SK-N-SH (cell line): ENCODE measurements at regions not wholly inside any gene's neighbourhood (a gene's known extent, or its start where the extent isn't known, plus 50 kb on each side); places are given as distances from the start of the nearest gene placed in this dataset.

Experiments
- CTCF ChIA-PET: fragments of 300-600, 350-600 bp; formaldehyde crosslinking; extraction: SDS; loops from one replicate; lab custom pipeline; 2021; lab: Yijun Ruan, JAX
- POLR2A ChIA-PET: fragments of 350-600 bp; sonication (Branson Sonifier 250); formaldehyde crosslinking; extraction: SDS; loops from one replicate; lab custom pipeline; 2020; ENCODE audit warnings: antibody characterized with exemption, inconsistent platforms; lab: Yijun Ruan, JAX
- DNase-seq: peaks from one replicate; pipeline ENCODE4 v3.0.0; 2012
- H2AFZ ChIP-seq: fragments of 200-600 bp; sonication (generic); 2 replicates; pipeline ENCODE4 v1.8.1; 2016; ENCODE audit warnings: antibody characterized with exemption, mild to moderate bottlenecking, low read depth
- H3F3A ChIP-seq: fragments of 200-600 bp; sonication (generic); replicated peaks from 2 replicates; pipeline ENCODE3; 2016; ENCODE audit warnings: antibody characterized with exemption, mild to moderate bottlenecking; ENCODE audit not compliant: insufficient read depth
- H3K27ac ChIP-seq, 2 experiments: fragments of 200-500 bp in 1 of 2; fragments of 200-600 bp in 1 of 2; sonication (Bioruptor generic) in 1 of 2; sonication (generic), shearing (Covaris generic) in 1 of 2; 2 replicates each; pipeline versions ENCODE4 v1.5.1 to v1.6.1; 2014 to 2016; ENCODE audit warnings: low read depth in 2 of 2, inconsistent platforms in 1 of 2, low read length in 1 of 2, mild to moderate bottlenecking in 1 of 2, mixed read lengths in 1 of 2
- H3K27me3 ChIP-seq: fragments of 200-600 bp; sonication (generic), shearing (Covaris generic); 2 replicates; pipeline ENCODE4 v1.6.1; 2016; ENCODE audit warnings: mixed run types; ENCODE audit not compliant: insufficient read depth
- H3K36me3 ChIP-seq, 2 experiments: fragments of 200-500 bp in 1 of 2; fragments of 200-600 bp in 1 of 2; sonication (Bioruptor generic) in 1 of 2; sonication (generic) in 1 of 2; replicated peaks in 1 of 2; 2 replicates each; pipeline versions ENCODE3 to v1.5.1; 2014 to 2016; ENCODE audit warnings: low read length in 1 of 2, mild to moderate bottlenecking in 1 of 2; ENCODE audit not compliant: insufficient read depth in 2 of 2, control insufficient read depth in 1 of 2
- H3K4me1 ChIP-seq, 2 experiments: fragments of 200-500 bp in 1 of 2; fragments of 200-600 bp in 1 of 2; sonication (Bioruptor generic) in 1 of 2; sonication (generic), shearing (Covaris generic) in 1 of 2; 2 replicates each; pipeline versions ENCODE4 v1.5.1 to v1.6.1; 2014 to 2016; ENCODE audit warnings: low read depth in 1 of 2, low read length in 1 of 2, mixed run types in 1 of 2; ENCODE audit not compliant: insufficient read depth in 2 of 2, control insufficient read depth in 1 of 2
- H3K4me2 ChIP-seq: fragments of 200-600 bp; sonication (generic), shearing (Covaris generic); 2 replicates; pipeline ENCODE4 v1.6.1; 2017; ENCODE audit warnings: mixed run types
- H3K4me3 ChIP-seq, 2 experiments: fragments of 200-500 bp in 1 of 2; fragments of 200-600 bp in 1 of 2; sonication (Bioruptor generic) in 1 of 2; sonication (generic), shearing (Covaris generic) in 1 of 2; 2 replicates each; pipeline versions ENCODE4 v1.5.1 to v1.8.1; 2014 to 2016; ENCODE audit warnings: low read depth in 2 of 2, inconsistent platforms in 1 of 2, low read length in 1 of 2, mild to moderate bottlenecking in 1 of 2, mixed read lengths in 1 of 2, moderate library complexity in 1 of 2
- H3K79me2 ChIP-seq: fragments of 200-600 bp; sonication (generic); 2 replicates; pipeline ENCODE4 v1.8.1; 2017; ENCODE audit warnings: mild to moderate bottlenecking; ENCODE audit not compliant: insufficient read depth
- H3K9ac ChIP-seq: fragments of 200-600 bp; sonication (generic); 2 replicates; pipeline ENCODE4 v1.6.1; 2017; ENCODE audit warnings: mixed run types
- H3K9me2 ChIP-seq: fragments of 200-600 bp; sonication (generic); 2 replicates; pipeline ENCODE4 v1.6.1; 2017; ENCODE audit warnings: mixed run types
- H3K9me3 ChIP-seq: fragments of 200-600 bp; sonication (generic); 2 replicates; pipeline ENCODE4 v1.6.1; 2017; ENCODE audit warnings: mixed run types, mild to moderate bottlenecking, moderate library complexity
- H4K20me1 ChIP-seq: fragments of 200-600 bp; sonication (generic); 2 replicates; pipeline ENCODE4 v1.6.1; 2017; ENCODE audit warnings: mild to moderate bottlenecking, mixed run types; ENCODE audit not compliant: insufficient read depth
- CHD2 ChIP-seq: fragments of 150-350 bp; IDR thresholded peaks from 2 replicates; pipeline ENCODE4 v1.6.1; 2018; ENCODE audit warnings: low read length; ENCODE audit not compliant: partially characterized antibody
- EP300 ChIP-seq, 2 experiments: IDR thresholded peaks; 2 replicates each; pipeline versions ENCODE4 v1.4.0 to v1.6.1; 2012; ENCODE audit warnings: borderline replicate concordance in 1 of 2, low read depth in 1 of 2, low read length in 1 of 2
- FOSL2 ChIP-seq: IDR thresholded peaks from 2 replicates; pipeline ENCODE4 v1.4.0; 2012; ENCODE audit warnings: low read depth, mild to moderate bottlenecking, moderate library complexity, borderline replicate concordance
- MXI1 ChIP-seq: IDR thresholded peaks from 2 replicates; pipeline ENCODE4 v1.6.1; 2012; ENCODE audit warnings: mild to moderate bottlenecking, low read depth, low read length, improper control_type of control experiment
- POLR2AphosphoS5 ChIP-seq: IDR thresholded peaks from 2 replicates; pipeline ENCODE4 v1.6.1; 2012; ENCODE audit warnings: low read depth, low read length
- RAD21 ChIP-seq: IDR thresholded peaks from 2 replicates; pipeline ENCODE4 v1.6.1; 2012; ENCODE audit warnings: mild to moderate bottlenecking, low read length
- RCOR1 ChIP-seq: fragments of 150-350 bp; IDR thresholded peaks from 2 replicates; pipeline ENCODE4 v1.6.1; 2017; ENCODE audit warnings: antibody characterized with exemption, low read length
- RFX5 ChIP-seq: IDR thresholded peaks from 2 replicates; pipeline ENCODE4 v1.6.1; 2012; ENCODE audit warnings: mild to moderate bottlenecking, improper control_type of control experiment, low read length
- SMC3 ChIP-seq: IDR thresholded peaks from 2 replicates; pipeline ENCODE4 v1.6.1; 2012; ENCODE audit warnings: low read depth, low read length, improper control_type of control experiment
- TAF1 ChIP-seq: IDR thresholded peaks from 2 replicates; pipeline ENCODE4 v1.6.1; 2012; ENCODE audit warnings: low read depth, mild to moderate bottlenecking, low read length, moderate library complexity, borderline replicate concordance
- WGBS: methylation state at CpG from one replicate; pipeline ENCODE4 v1.1.6; 2017; ENCODE audit warnings: low lambda C conversion rate; 5-methylcytosine and 5-hydroxymethylcytosine counted together
- TF ChIP-seq, protein P1 (sequence below): IDR thresholded peaks from 2 replicates; pipeline ENCODE4 v1.4.0; 2012; ENCODE audit warnings: low read depth, borderline replicate concordance
- TF ChIP-seq, protein P2 (sequence below): IDR thresholded peaks from 2 replicates; pipeline ENCODE4 v1.4.0; 2012; ENCODE audit warnings: low read depth
- TF ChIP-seq, protein P3 (sequence below): fragments of 150-350 bp; IDR thresholded peaks from 2 replicates; pipeline ENCODE4 v1.6.1; 2017; ENCODE audit warnings: antibody characterized with exemption, low read length, low read depth, borderline replicate concordance
- TF ChIP-seq, protein P4 (sequence below): IDR thresholded peaks from 2 replicates; pipeline ENCODE4 v1.4.0; 2012; ENCODE audit warnings: low read depth, borderline replicate concordance

DNA sequence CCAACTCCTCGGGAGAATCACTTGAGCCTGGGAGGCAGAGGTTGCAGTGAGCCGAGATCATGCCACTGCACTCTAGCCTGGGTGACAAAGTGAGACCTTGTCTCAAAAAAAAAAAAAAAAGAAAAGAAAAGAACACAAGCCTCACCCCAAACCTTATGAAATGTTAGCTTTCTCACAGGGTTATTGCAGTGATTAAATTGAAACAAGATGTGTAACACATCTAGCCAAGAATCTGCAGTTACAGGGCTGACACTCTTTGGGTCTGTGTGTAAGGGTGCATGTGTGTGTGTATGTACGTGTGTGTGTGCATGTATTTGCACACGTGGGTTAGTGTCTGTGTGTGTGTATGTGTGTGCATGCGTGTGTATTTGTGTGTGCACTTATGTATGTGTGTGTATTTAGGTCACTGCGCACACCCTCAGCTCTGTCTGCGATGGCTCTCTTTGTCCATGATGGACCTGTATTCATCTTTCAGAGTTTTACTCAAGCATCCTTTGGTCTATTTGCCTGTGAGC, 336.3 kb downstream of the UQCRFS1 start:
- H3K27ac ChIP-seq: no peak overlapping the region
- no peaks in the 10 kb centered on the region for H3K9me2 ChIP-seq
- no peaks in the 10 kb centered on the region for H3K36me3 ChIP-seq
- CTCF ChIA-PET: interaction anchor here (3.9 kb wide), 1 partner anchor 410 kb away, joined by 25 read pairs; no protein-coding TSS in a partner anchor
- no peaks in the 10 kb centered on the region for H3F3A ChIP-seq
- no peaks in the 10 kb centered on the region for H3K9me3 ChIP-seq
- H3K4me2 ChIP-seq: no peak overlapping the region
- POLR2A ChIA-PET: no interaction called here
- TF ChIP-seq, protein P1, sequence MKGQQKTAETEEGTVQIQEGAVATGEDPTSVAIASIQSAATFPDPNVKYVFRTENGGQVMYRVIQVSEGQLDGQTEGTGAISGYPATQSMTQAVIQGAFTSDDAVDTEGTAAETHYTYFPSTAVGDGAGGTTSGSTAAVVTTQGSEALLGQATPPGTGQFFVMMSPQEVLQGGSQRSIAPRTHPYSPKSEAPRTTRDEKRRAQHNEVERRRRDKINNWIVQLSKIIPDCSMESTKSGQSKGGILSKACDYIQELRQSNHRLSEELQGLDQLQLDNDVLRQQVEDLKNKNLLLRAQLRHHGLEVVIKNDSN: no peak
- TF ChIP-seq MXI1: no peak
- TF ChIP-seq, protein P2, sequence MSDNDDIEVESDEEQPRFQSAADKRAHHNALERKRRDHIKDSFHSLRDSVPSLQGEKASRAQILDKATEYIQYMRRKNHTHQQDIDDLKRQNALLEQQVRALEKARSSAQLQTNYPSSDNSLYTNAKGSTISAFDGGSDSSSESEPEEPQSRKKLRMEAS: no peak
- TF ChIP-seq FOSL2: no peak
- TF ChIP-seq, protein P3, sequence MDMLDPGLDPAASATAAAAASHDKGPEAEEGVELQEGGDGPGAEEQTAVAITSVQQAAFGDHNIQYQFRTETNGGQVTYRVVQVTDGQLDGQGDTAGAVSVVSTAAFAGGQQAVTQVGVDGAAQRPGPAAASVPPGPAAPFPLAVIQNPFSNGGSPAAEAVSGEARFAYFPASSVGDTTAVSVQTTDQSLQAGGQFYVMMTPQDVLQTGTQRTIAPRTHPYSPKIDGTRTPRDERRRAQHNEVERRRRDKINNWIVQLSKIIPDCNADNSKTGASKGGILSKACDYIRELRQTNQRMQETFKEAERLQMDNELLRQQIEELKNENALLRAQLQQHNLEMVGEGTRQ: no peak
- TF ChIP-seq POLR2AphosphoS5: no peak
- no peak for TF ChIP-seq CHD2
- TF ChIP-seq RFX5: no peak
- no peak for TF ChIP-seq RCOR1
- no peak for TF ChIP-seq SMC3
- TF ChIP-seq EP300 (IDR thresholded peaks at IDR 0.05; ENCODE audit: borderline replicate concordance in 1 of 2, low read depth in 1 of 2, low read length in 1 of 2): no peak
- TF ChIP-seq RAD21: no peak
- TF ChIP-seq TAF1: no peak
- TF ChIP-seq, protein P4, sequence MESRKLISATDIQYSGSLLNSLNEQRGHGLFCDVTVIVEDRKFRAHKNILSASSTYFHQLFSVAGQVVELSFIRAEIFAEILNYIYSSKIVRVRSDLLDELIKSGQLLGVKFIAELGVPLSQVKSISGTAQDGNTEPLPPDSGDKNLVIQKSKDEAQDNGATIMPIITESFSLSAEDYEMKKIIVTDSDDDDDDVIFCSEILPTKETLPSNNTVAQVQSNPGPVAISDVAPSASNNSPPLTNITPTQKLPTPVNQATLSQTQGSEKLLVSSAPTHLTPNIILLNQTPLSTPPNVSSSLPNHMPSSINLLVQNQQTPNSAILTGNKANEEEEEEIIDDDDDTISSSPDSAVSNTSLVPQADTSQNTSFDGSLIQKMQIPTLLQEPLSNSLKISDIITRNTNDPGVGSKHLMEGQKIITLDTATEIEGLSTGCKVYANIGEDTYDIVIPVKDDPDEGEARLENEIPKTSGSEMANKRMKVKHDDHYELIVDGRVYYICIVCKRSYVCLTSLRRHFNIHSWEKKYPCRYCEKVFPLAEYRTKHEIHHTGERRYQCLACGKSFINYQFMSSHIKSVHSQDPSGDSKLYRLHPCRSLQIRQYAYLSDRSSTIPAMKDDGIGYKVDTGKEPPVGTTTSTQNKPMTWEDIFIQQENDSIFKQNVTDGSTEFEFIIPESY: no peak
- peaks cover 57% of the 10 kb centered on the region for H3K27me3 ChIP-seq
- no peaks in the 10 kb centered on the region for H3K79me2 ChIP-seq
- no peak overlapping the region for H3K9ac ChIP-seq
- H2AFZ ChIP-seq: no peak overlapping the region
- no peaks in the 10 kb centered on the region for H4K20me1 ChIP-seq
- H3K4me1 ChIP-seq: no peaks in the 10 kb centered on the region
- DNase-seq: no peak
- H3K4me3 ChIP-seq: no peak overlapping the region
- 5% methylated on average over 7 of the region's 7 CpGs for WGBS
